HEK293 (cell line): ENCODE measurements at regions not wholly inside any gene's neighbourhood (a gene's known extent, or its start where the extent isn't known, plus 50 kb on each side); places are given as distances from the start of the nearest gene placed in this dataset.

ENCODE experiments used
- IKZF3 ChIP-seq: fragments of 450-650 bp; IDR thresholded peaks from 2 replicates; pipeline ENCODE4 v1.5.0; 2018; ENCODE audit warnings: missing biosample characterization, mild to moderate bottlenecking, missing genetic modification characterization, moderate library complexity
- PRDM1 ChIP-seq: fragments of 450-650 bp; formaldehyde crosslinking; IDR thresholded peaks from 2 replicates; pipeline ENCODE4; 2016; ENCODE audit warnings: missing biosample characterization, missing genetic modification characterization
- TF ChIP-seq, protein P1 (sequence below): fragments of 450-650 bp; formaldehyde crosslinking; IDR thresholded peaks from 2 replicates; pipeline ENCODE4 v1.5.1; 2016; ENCODE audit warnings: missing biosample characterization, missing genetic modification characterization
- TF ChIP-seq, protein P2 (sequence below): fragments of 450-650 bp; formaldehyde crosslinking; IDR thresholded peaks from 2 replicates; pipeline ENCODE4 v1.5.1; 2016; ENCODE audit warnings: missing biosample characterization, missing genetic modification characterization
- TF ChIP-seq, protein P3 (sequence below): fragments of 450-650 bp; formaldehyde crosslinking; IDR thresholded peaks from 2 replicates; pipeline ENCODE4 v1.5.1; 2016; ENCODE audit warnings: missing biosample characterization, missing genetic modification characterization

DNA sequence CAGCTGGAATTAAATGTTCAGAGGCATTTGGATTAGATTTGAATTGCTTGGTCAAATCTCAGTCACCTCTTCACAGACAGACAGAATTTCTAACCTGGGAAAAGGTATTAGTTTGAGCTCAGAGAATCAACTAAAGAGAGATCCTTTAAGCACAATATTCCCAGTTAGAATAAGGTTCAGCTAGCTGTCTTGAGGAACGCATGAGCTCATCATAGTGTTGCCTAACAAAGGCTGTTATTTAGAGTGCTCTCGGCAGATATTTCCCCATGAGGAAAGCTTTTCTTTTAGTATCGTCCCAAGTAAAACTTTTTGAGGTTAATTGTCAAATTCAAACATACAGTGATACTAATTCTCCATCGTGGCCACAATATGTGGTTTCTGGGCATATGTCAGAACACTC lies 269.9 kb downstream of the HLX start:
- TF ChIP-seq, protein P1, sequence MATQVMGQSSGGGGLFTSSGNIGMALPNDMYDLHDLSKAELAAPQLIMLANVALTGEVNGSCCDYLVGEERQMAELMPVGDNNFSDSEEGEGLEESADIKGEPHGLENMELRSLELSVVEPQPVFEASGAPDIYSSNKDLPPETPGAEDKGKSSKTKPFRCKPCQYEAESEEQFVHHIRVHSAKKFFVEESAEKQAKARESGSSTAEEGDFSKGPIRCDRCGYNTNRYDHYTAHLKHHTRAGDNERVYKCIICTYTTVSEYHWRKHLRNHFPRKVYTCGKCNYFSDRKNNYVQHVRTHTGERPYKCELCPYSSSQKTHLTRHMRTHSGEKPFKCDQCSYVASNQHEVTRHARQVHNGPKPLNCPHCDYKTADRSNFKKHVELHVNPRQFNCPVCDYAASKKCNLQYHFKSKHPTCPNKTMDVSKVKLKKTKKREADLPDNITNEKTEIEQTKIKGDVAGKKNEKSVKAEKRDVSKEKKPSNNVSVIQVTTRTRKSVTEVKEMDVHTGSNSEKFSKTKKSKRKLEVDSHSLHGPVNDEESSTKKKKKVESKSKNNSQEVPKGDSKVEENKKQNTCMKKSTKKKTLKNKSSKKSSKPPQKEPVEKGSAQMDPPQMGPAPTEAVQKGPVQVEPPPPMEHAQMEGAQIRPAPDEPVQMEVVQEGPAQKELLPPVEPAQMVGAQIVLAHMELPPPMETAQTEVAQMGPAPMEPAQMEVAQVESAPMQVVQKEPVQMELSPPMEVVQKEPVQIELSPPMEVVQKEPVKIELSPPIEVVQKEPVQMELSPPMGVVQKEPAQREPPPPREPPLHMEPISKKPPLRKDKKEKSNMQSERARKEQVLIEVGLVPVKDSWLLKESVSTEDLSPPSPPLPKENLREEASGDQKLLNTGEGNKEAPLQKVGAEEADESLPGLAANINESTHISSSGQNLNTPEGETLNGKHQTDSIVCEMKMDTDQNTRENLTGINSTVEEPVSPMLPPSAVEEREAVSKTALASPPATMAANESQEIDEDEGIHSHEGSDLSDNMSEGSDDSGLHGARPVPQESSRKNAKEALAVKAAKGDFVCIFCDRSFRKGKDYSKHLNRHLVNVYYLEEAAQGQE (tag by site-specific recombination) = no peak
- TF ChIP-seq, protein P2, sequence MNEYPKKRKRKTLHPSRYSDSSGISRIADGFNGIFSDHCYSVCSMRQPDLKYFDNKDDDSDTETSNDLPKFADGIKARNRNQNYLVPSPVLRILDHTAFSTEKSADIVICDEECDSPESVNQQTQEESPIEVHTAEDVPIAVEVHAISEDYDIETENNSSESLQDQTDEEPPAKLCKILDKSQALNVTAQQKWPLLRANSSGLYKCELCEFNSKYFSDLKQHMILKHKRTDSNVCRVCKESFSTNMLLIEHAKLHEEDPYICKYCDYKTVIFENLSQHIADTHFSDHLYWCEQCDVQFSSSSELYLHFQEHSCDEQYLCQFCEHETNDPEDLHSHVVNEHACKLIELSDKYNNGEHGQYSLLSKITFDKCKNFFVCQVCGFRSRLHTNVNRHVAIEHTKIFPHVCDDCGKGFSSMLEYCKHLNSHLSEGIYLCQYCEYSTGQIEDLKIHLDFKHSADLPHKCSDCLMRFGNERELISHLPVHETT = no peak
- TF ChIP-seq, protein P3, sequence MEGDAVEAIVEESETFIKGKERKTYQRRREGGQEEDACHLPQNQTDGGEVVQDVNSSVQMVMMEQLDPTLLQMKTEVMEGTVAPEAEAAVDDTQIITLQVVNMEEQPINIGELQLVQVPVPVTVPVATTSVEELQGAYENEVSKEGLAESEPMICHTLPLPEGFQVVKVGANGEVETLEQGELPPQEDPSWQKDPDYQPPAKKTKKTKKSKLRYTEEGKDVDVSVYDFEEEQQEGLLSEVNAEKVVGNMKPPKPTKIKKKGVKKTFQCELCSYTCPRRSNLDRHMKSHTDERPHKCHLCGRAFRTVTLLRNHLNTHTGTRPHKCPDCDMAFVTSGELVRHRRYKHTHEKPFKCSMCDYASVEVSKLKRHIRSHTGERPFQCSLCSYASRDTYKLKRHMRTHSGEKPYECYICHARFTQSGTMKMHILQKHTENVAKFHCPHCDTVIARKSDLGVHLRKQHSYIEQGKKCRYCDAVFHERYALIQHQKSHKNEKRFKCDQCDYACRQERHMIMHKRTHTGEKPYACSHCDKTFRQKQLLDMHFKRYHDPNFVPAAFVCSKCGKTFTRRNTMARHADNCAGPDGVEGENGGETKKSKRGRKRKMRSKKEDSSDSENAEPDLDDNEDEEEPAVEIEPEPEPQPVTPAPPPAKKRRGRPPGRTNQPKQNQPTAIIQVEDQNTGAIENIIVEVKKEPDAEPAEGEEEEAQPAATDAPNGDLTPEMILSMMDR = no peak
- TF ChIP-seq PRDM1 (no peak), IKZF3 (tag by site-specific recombination) (no peak)
